H1 (cell line): ENCODE measurements at regions not wholly inside any gene's neighbourhood (a gene's known extent, or its start where the extent isn't known, plus 50 kb on each side); places are given as distances from the start of the nearest gene placed in this dataset.

Experiments used
- CTCF ChIA-PET: fragments of 300-600 bp; sonication (Branson Sonifier 250); formaldehyde crosslinking; loops from one replicate; lab custom pipeline; 2021; ENCODE audit not compliant: partially characterized antibody; lab: Charles Lee
- POLR2A ChIA-PET: fragments of 300-600 bp; sonication (Branson Sonifier 250); formaldehyde crosslinking; loops from one replicate; lab custom pipeline; 2021; ENCODE audit warnings: inconsistent platforms; ENCODE audit not compliant: partially characterized antibody; lab: Charles Lee
- DNase-seq, 2 experiments: peaks; one replicate each; pipeline versions ENCODE4 v3.0.0 to v3.0.0-alpha.2; 2010 to 2022; ENCODE audit warnings: low spot score in 2 of 2, low read depth in 1 of 2, mixed read lengths in 1 of 2
- FAIRE-seq: peaks from 2 replicates; lab custom pipeline; 2011; peaks lifted over from hg19 to GRCh38; lab: Jason Lieb, UNC
- H2AFZ ChIP-seq: 2 replicates; pipeline ENCODE4 v1.8.1; 2012; ENCODE audit warnings: low read length, inconsistent platforms
- H2AK5ac ChIP-seq: 2 replicates; pipeline ENCODE4 v1.6.1; 2013; ENCODE audit warnings: low read depth, low read length
- H2BK120ac ChIP-seq: replicated peaks from 2 replicates; pipeline ENCODE3; 2013; ENCODE audit warnings: low read depth, low read length, inconsistent platforms
- H2BK12ac ChIP-seq: 2 replicates; pipeline ENCODE4 v1.6.1; 2013; ENCODE audit warnings: low read depth, low read length
- H2BK15ac ChIP-seq: 2 replicates; pipeline ENCODE4 v1.6.1; 2013; ENCODE audit warnings: low read length
- H2BK20ac ChIP-seq: 2 replicates; pipeline ENCODE4 v1.6.1; 2013; ENCODE audit warnings: low read length
- H2BK5ac ChIP-seq: 2 replicates; pipeline ENCODE4 v1.6.1; 2013; ENCODE audit warnings: low read depth, low read length
- H3K14ac ChIP-seq: 2 replicates; pipeline ENCODE4 v1.6.1; 2013; ENCODE audit warnings: inconsistent platforms; ENCODE audit not compliant: insufficient read length
- H3K18ac ChIP-seq: 2 replicates; pipeline ENCODE4 v1.6.1; 2013; ENCODE audit warnings: low read length; ENCODE audit errors: extremely low read depth
- H3K23ac ChIP-seq: 2 replicates; pipeline ENCODE4 v1.6.1; 2013; ENCODE audit warnings: inconsistent platforms; ENCODE audit not compliant: insufficient read length
- H3K23me2 ChIP-seq: 2 replicates; pipeline ENCODE4 v1.6.1; 2013; ENCODE audit warnings: low read depth, low read length
- H3K27ac ChIP-seq: 2 replicates; pipeline ENCODE4 v1.6.1; 2011; ENCODE audit warnings: low read depth, low read length, inconsistent platforms
- H3K27me3 ChIP-seq, 4 experiments: replicated peaks in 1 of 4; 1 replicate in 1 of 4; 2 replicates in 3 of 4; pipeline versions ENCODE4 v1.6.1 to v1.8.1; 2011 to 2013; ENCODE audit warnings: low read length in 3 of 4, mild to moderate bottlenecking in 3 of 4, inconsistent platforms in 2 of 4, mixed read lengths in 2 of 4, moderate library complexity in 1 of 4; ENCODE audit not compliant: control insufficient read depth in 3 of 4, insufficient read depth in 3 of 4; ENCODE audit errors: extremely low read depth in 1 of 4
- H3K36me3 ChIP-seq, 4 experiments: 2 replicates each; pipeline versions ENCODE4 v1.6.1 to v1.8.1; 2011 to 2013; ENCODE audit warnings: mild to moderate bottlenecking in 4 of 4, low read length in 3 of 4, moderate library complexity in 2 of 4, control low read depth in 1 of 4, inconsistent platforms in 1 of 4; ENCODE audit not compliant: insufficient read depth in 4 of 4, control insufficient read depth in 2 of 4
- H3K4ac ChIP-seq: replicated peaks from 2 replicates; pipeline ENCODE3; 2013; ENCODE audit warnings: low read length, low read depth, mixed read lengths, inconsistent platforms; ENCODE audit not compliant: insufficient read length
- H3K4me1 ChIP-seq, 4 experiments: replicated peaks in 1 of 4; 1 replicate in 1 of 4; 2 replicates in 3 of 4; pipeline versions ENCODE4 v1.6.1 to v1.8.1; 2011 to 2013; ENCODE audit warnings: low read length in 3 of 4, inconsistent platforms in 2 of 4, mixed read lengths in 1 of 4; ENCODE audit not compliant: insufficient read depth in 4 of 4, control insufficient read depth in 3 of 4
- H3K4me2 ChIP-seq, 2 experiments: 2 replicates each; pipeline versions ENCODE4 v1.6.1 to v1.8.1; 2011 to 2013; ENCODE audit warnings: low read depth in 2 of 2, low read length in 2 of 2, control low read depth in 1 of 2, inconsistent platforms in 1 of 2, mild to moderate bottlenecking in 1 of 2; ENCODE audit not compliant: insufficient read depth in 1 of 2
- H3K4me3 ChIP-seq, 4 experiments: fragments of 200-600, 300-600 bp in 1 of 4; sonication (generic), shearing (Covaris generic), sonication (Bioruptor Twin) in 1 of 4; 2 replicates each; pipeline versions ENCODE4 v1.5.1 to v1.8.1; 2011 to 2016; ENCODE audit warnings: low read length in 4 of 4, low read depth in 3 of 4, control low read depth in 2 of 4, inconsistent platforms in 2 of 4, mild to moderate bottlenecking in 2 of 4, mixed read lengths in 1 of 4, moderate library complexity in 1 of 4; ENCODE audit not compliant: insufficient read depth in 2 of 4; ENCODE audit errors: extremely low read depth in 1 of 4
- H3K56ac ChIP-seq: replicated peaks from 2 replicates; pipeline ENCODE3; 2013; ENCODE audit warnings: low read depth, mild to moderate bottlenecking, mixed read lengths, low read length, inconsistent platforms; ENCODE audit not compliant: insufficient read length
- H3K79me1 ChIP-seq: 2 replicates; pipeline ENCODE4 v1.6.1; 2013; ENCODE audit warnings: low read depth, low read length, control low read depth
- H3K79me2 ChIP-seq, 2 experiments: 2 replicates each; pipeline versions ENCODE4 v1.6.1 to v1.8.1; 2012 to 2013; ENCODE audit warnings: low read length in 2 of 2, mild to moderate bottlenecking in 2 of 2, inconsistent platforms in 1 of 2; ENCODE audit not compliant: insufficient read depth in 2 of 2, control insufficient read depth in 1 of 2
- H3K9ac ChIP-seq, 4 experiments: replicated peaks in 1 of 4; 1 replicate in 1 of 4; 2 replicates in 3 of 4; pipeline versions ENCODE4 v1.6.1 to v1.8.1; 2011 to 2013; ENCODE audit warnings: low read depth in 3 of 4, low read length in 3 of 4, control low read depth in 2 of 4, mild to moderate bottlenecking in 2 of 4, moderate library complexity in 2 of 4, inconsistent platforms in 1 of 4; ENCODE audit errors: extremely low read depth in 1 of 4
- H3K9me3 ChIP-seq, 2 experiments: 2 replicates each; pipeline versions ENCODE4 v1.6.1 to v1.8.1; 2012 to 2013; ENCODE audit warnings: mild to moderate bottlenecking in 2 of 2, moderate library complexity in 2 of 2, control low read depth in 1 of 2, inconsistent platforms in 1 of 2, low read depth in 1 of 2, low read length in 1 of 2, mixed read lengths in 1 of 2; ENCODE audit not compliant: insufficient read depth in 2 of 2
- H4K20me1 ChIP-seq, 2 experiments: replicated peaks in 1 of 2; 2 replicates each; pipeline versions ENCODE3 to v1.8.1; 2011 to 2013; ENCODE audit warnings: inconsistent platforms in 2 of 2, low read length in 2 of 2, mild to moderate bottlenecking in 1 of 2; ENCODE audit not compliant: insufficient read depth in 2 of 2, control insufficient read depth in 1 of 2
- H4K5ac ChIP-seq: 2 replicates; pipeline ENCODE4 v1.6.1; 2013; ENCODE audit warnings: low read length, low read depth, mixed read lengths, inconsistent platforms; ENCODE audit not compliant: insufficient read length
- H4K8ac ChIP-seq: 2 replicates; pipeline ENCODE4 v1.8.0; 2013; ENCODE audit warnings: mild to moderate bottlenecking, moderate library complexity, low read length, inconsistent platforms; ENCODE audit not compliant: insufficient read depth; ENCODE audit errors: extremely low read depth
- H4K91ac ChIP-seq: replicated peaks from 2 replicates; pipeline ENCODE3; 2013; ENCODE audit warnings: low read length, mixed read lengths, inconsistent platforms; ENCODE audit not compliant: insufficient read length
- BACH1 ChIP-seq: IDR thresholded peaks from 2 replicates; pipeline ENCODE4 v1.6.1; 2012; ENCODE audit warnings: low read length, improper control_type of control experiment
- CTBP2 ChIP-seq: IDR thresholded peaks from 2 replicates; pipeline ENCODE4 v1.7.0; 2011; ENCODE audit warnings: borderline replicate concordance, mild to moderate bottlenecking, moderate library complexity, mixed read lengths, low read length; ENCODE audit not compliant: insufficient read depth, insufficient read length
- EP300 ChIP-seq, 2 experiments: IDR thresholded peaks; 1 replicate in 1 of 2; 2 replicates in 1 of 2; pipeline ENCODE4 v1.6.1; 2011 to 2012; ENCODE audit warnings: low read depth in 2 of 2, low read length in 2 of 2, mild to moderate bottlenecking in 2 of 2, borderline replicate concordance in 1 of 2, inconsistent platforms in 1 of 2, moderate library complexity in 1 of 2
- EZH2 ChIP-seq: fragments of 200-600 bp; sonication (generic); IDR thresholded peaks from 2 replicates; pipeline ENCODE4 v1.7.1; 2012; ENCODE audit warnings: low read depth, mild to moderate bottlenecking, moderate library complexity, low read length, inconsistent platforms; ENCODE audit not compliant: severe bottlenecking
- GTF2F1 ChIP-seq: IDR thresholded peaks from 2 replicates; pipeline ENCODE4 v1.6.1; 2012; ENCODE audit warnings: low read depth, low read length, improper control_type of control experiment, borderline replicate concordance
- MAFK ChIP-seq: IDR thresholded peaks from 2 replicates; pipeline ENCODE4 v1.6.1; 2012; ENCODE audit warnings: low read depth, mild to moderate bottlenecking, improper control_type of control experiment, low read length
- POLR2A ChIP-seq, 2 experiments: IDR thresholded peaks; 1 replicate in 1 of 2; 2 replicates in 1 of 2; pipeline ENCODE4 v1.6.1; 2011; ENCODE audit warnings: low read depth in 2 of 2, low read length in 2 of 2, mild to moderate bottlenecking in 2 of 2; ENCODE audit errors: control extremely low read depth in 1 of 2
- POU5F1 ChIP-seq: IDR thresholded peaks from 2 replicates; pipeline ENCODE4 v1.6.1; 2011; ENCODE audit warnings: low read depth, mild to moderate bottlenecking, low read length, moderate library complexity
- RNF2 ChIP-seq: fragments of 200-900, 300-1000 bp; sonication (generic); IDR thresholded peaks from 2 replicates; pipeline ENCODE4 v1.7.1; 2016; ENCODE audit warnings: borderline replicate concordance, low read depth, mild to moderate bottlenecking, antibody characterized with exemption, low read length; ENCODE audit not compliant: poor library complexity, severe bottlenecking; ENCODE audit errors: missing control alignments
- SIN3A ChIP-seq, 2 experiments: IDR thresholded peaks in 1 of 2; conservative IDR thresholded peaks in 1 of 2; 2 replicates each; pipeline ENCODE4 v1.6.1; 2011 to 2012; ENCODE audit warnings: low read length in 2 of 2, improper control_type of control experiment in 1 of 2, low read depth in 1 of 2, mild to moderate bottlenecking in 1 of 2
- SIRT6 ChIP-seq: IDR thresholded peaks from one replicate; pipeline ENCODE4 v1.7.1; 2012; ENCODE audit warnings: low read length, inconsistent platforms
- SP1 ChIP-seq: IDR thresholded peaks from 2 replicates; pipeline ENCODE4 v1.6.1; 2011; ENCODE audit warnings: low read depth, low read length
- TBP ChIP-seq: IDR thresholded peaks from 2 replicates; pipeline ENCODE4 v1.6.1; 2011; ENCODE audit warnings: low read depth, low read length, improper control_type of control experiment
- WGBS, 2 experiments: shearing (Covaris generic) in 1 of 2; methylation state at CpG; one replicate each; pipeline versions ENCODE4 v1.1.6 to v1.1.7; 2013 to 2015; ENCODE audit warnings: low lambda C conversion rate in 2 of 2, mixed read lengths in 2 of 2, inconsistent platforms in 1 of 2, low coverage in 1 of 2, missing lambda C conversion rate in 1 of 2; ENCODE audit not compliant: insufficient replicate concordance in 2 of 2, insufficient coverage in 1 of 2, insufficient read length in 1 of 2; ENCODE audit errors: extremely low coverage in 1 of 2, missing lambda C conversion rate in 1 of 2; 5-methylcytosine and 5-hydroxymethylcytosine counted together
- TF ChIP-seq, protein P1 (sequence below): IDR thresholded peaks from 2 replicates; pipeline ENCODE4 v1.6.1; 2012; ENCODE audit warnings: inconsistent platforms

- WGBS, 2 experiments = 76% methylated on average over 3 of the region's 3 CpGs; no CpG with 5 or more reads in 1 of the 2 experiments
- Histone ChIP-seq H2BK5ac (no peak overlapping the region), H3K9ac (no peak overlapping the region), H3K4ac (no peak overlapping the region), H2BK12ac (no peak overlapping the region), H3K4me2 (no peak overlapping the region), H3K79me1 (no peaks in the 10 kb centered on the region), H3K27me3 (no peaks in the 10 kb centered on the region), H2AK5ac (no peak overlapping the region), H3K27ac (no peak overlapping the region), H3K23ac (no peak overlapping the region), H3K79me2 (no peaks in the 10 kb centered on the region), H3K4me1 (no peaks in the 10 kb centered on the region), H2BK120ac (no peak overlapping the region), H2BK20ac (no peak overlapping the region), H3K23me2 (no peaks in the 10 kb centered on the region), H4K5ac (no peak overlapping the region), H4K20me1 (no peaks in the 10 kb centered on the region), H4K91ac (no peak overlapping the region), H4K8ac (no peak overlapping the region), H3K56ac (no peak overlapping the region), H3K18ac (no peak overlapping the region), H2AFZ (no peak overlapping the region), H2BK15ac (no peak overlapping the region), H3K9me3 (no peaks in the 10 kb centered on the region), H3K4me3 (no peak overlapping the region), H3K36me3 (no peaks in the 10 kb centered on the region), H3K14ac (no peak overlapping the region)
- FAIRE-seq = no peak
- TF ChIP-seq EZH2 = no peak
- TF ChIP-seq BACH1 = no peak
- no peak for TF ChIP-seq GTF2F1
- no peak for TF ChIP-seq CTBP2
- TF ChIP-seq RNF2 = no peak
- no peak for TF ChIP-seq SP1
- TF ChIP-seq MAFK = no peak
- no peak for TF ChIP-seq EP300 (IDR thresholded peaks at IDR 0.05; ENCODE audit: borderline replicate concordance in 1 of 2, low read depth in 2 of 2, low read length in 2 of 2)
- TF ChIP-seq POLR2A (IDR thresholded peaks at IDR 0.05; ENCODE audit: control extremely low read depth in 1 of 2, low read depth in 2 of 2, low read length in 2 of 2) = no peak
- TF ChIP-seq SIN3A (conservative IDR thresholded peaks at IDR 0.05 in 1 of 2, IDR thresholded peaks at IDR 0.05 in 1 of 2; ENCODE audit: low read depth in 1 of 2, low read length in 2 of 2) = no peak
- TF ChIP-seq TBP = no peak
- TF ChIP-seq POU5F1 = no peak
- TF ChIP-seq, protein P1, sequence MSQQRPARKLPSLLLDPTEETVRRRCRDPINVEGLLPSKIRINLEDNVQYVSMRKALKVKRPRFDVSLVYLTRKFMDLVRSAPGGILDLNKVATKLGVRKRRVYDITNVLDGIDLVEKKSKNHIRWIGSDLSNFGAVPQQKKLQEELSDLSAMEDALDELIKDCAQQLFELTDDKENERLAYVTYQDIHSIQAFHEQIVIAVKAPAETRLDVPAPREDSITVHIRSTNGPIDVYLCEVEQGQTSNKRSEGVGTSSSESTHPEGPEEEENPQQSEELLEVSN = no peak
- TF ChIP-seq SIRT6 = no peak
- POLR2A ChIA-PET = no interaction called here
- no peak for DNase-seq
- CTCF ChIA-PET = interaction anchor here (0.6 to 32.4 kb wide), 10 partner anchors 9 to 370 kb away, joined by 3 to 665 read pairs (median 3); no protein-coding TSS in a partner anchor
Measured at GRCh38 chr7:142506601-142507000, 242.7 kb upstream of the PRSS1 start.
